Mucosa of descending colon (tissue), 3 donors: ENCODE measurements at regions not wholly inside any gene's neighbourhood (a gene's known extent, or its start where the extent isn't known, plus 50 kb on each side); places are given as distances from the start of the nearest gene placed in this dataset.

Experiments used
- ATAC-seq: fragments of 200-7000 bp; cut with Tn5 transposase; one replicate; pipeline ENCODE4 v1.9.1; 2020; ENCODE audit warnings: mild to moderate bottlenecking, moderate library complexity
- DNase-seq, 3 donors: peaks; one replicate each; pipeline ENCODE4 v3.0.0-alpha.2; 2020
- H3K36me3 ChIP-seq: fragments of 200-600 bp; one replicate; pipeline ENCODE4 v1.8.0; 2021; ENCODE audit warnings: low read depth, mild to moderate bottlenecking
- H3K4me1 ChIP-seq: fragments of 200-600 bp; one replicate; pipeline ENCODE4 v1.8.0; 2021; ENCODE audit warnings: low read depth, mild to moderate bottlenecking
- H3K4me3 ChIP-seq: fragments of 200-600 bp; one replicate; pipeline ENCODE4 v1.8.0; 2021; ENCODE audit warnings: mild to moderate bottlenecking
- H3K9me3 ChIP-seq: fragments of 200-600 bp; one replicate; pipeline ENCODE4 v1.8.0; 2021; ENCODE audit warnings: mild to moderate bottlenecking
- intact Hi-C, 2 donors: fragments of 100-400 bp; cut with DNase I in 1 of 2; cut with micrococcal nuclease in 1 of 2; formaldehyde crosslinking; loops; one replicate each; pipeline versions ENCODE4 v1.11.0 to v1.11.1; 2022; cut with DNase I, micrococcal nuclease
- TF ChIP-seq, protein P1 (sequence below): fragments of 200-600 bp; IDR thresholded peaks from one replicate; pipeline ENCODE4 v1.8.0; 2022; ENCODE audit warnings: antibody characterized with exemption, mild to moderate bottlenecking
- donor health status: DM: no; HTN: no; CAD: no; lungs with moderate emphysema.
- donor health status: DM: no; HTN: no; CAD: no.
- donor health status: DM: no; HTN: yes; CAD: no.

DNA sequence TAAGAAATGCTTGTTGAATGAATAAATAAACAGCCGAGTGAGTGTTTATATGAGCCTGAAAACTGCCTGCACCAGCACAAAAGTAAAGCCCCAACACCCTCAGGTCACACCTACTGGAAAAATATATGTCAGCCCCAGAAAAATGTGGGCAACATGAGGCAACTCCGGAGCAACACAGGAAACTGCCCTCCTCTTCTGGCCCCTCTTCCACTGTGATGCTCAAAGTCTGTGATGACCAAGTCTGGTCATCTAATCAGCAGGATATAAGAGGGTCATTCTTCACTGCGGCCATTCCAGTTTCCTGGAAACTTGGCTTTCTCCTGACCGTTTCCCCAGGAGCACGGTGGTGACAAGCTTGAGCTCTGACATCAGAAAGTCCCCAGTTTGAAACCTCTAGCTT is 159.6 kb upstream of the PZP start:
- DNase-seq (no peak), ATAC-seq (no peak)
- intact Hi-C loops = no loop called here
- Histone ChIP-seq H3K4me3 (no peak overlapping the region), H3K36me3 (no peaks in the 10 kb centered on the region), H3K4me1 (no peaks in the 10 kb centered on the region), H3K9me3 (no peaks in the 10 kb centered on the region)
- TF ChIP-seq, protein P1, sequence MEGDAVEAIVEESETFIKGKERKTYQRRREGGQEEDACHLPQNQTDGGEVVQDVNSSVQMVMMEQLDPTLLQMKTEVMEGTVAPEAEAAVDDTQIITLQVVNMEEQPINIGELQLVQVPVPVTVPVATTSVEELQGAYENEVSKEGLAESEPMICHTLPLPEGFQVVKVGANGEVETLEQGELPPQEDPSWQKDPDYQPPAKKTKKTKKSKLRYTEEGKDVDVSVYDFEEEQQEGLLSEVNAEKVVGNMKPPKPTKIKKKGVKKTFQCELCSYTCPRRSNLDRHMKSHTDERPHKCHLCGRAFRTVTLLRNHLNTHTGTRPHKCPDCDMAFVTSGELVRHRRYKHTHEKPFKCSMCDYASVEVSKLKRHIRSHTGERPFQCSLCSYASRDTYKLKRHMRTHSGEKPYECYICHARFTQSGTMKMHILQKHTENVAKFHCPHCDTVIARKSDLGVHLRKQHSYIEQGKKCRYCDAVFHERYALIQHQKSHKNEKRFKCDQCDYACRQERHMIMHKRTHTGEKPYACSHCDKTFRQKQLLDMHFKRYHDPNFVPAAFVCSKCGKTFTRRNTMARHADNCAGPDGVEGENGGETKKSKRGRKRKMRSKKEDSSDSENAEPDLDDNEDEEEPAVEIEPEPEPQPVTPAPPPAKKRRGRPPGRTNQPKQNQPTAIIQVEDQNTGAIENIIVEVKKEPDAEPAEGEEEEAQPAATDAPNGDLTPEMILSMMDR = no peak

GRCh38 chr12:9367201-9367600 is 159.0 kb upstream of the PZP start:
- intact Hi-C loops = no loop called here
- TF ChIP-seq, protein P1 = no peak
- Histone ChIP-seq H3K4me3 (no peak overlapping the region), H3K4me1 (no peaks in the 10 kb centered on the region), H3K36me3 (no peaks in the 10 kb centered on the region), H3K9me3 (no peaks in the 10 kb centered on the region)
- peak in 1 of 3 donors; percentile 3 for DNase-seq
- ATAC-seq = no peak

GRCh38 chr12:9365296-9365695 is 157.1 kb upstream of the PZP start:
- H3K9me3 ChIP-seq = no peaks in the 10 kb centered on the region
- H3K36me3 ChIP-seq = no peaks in the 10 kb centered on the region
- intact Hi-C loops = no loop called here
- TF ChIP-seq, protein P1 = no peak
- no peaks in the 10 kb centered on the region for H3K4me1 ChIP-seq
- DNase-seq = no peak
- ATAC-seq = no peak
- no peak overlapping the region for H3K4me3 ChIP-seq

GRCh38 chr12:9364224-9365176 is 156.3 kb upstream of the PZP start:
- Histone ChIP-seq H3K36me3 (no peaks in the 10 kb centered on the region), H3K4me3 (no peak overlapping the region), H3K4me1 (no peaks in the 10 kb centered on the region), H3K9me3 (no peaks in the 10 kb centered on the region)
- peak; percentile 66 for ATAC-seq
- TF ChIP-seq, protein P1 = no peak
- peak in 1 of 3 donors; percentile 8 for DNase-seq
- intact Hi-C loops = no loop called here

DNA sequence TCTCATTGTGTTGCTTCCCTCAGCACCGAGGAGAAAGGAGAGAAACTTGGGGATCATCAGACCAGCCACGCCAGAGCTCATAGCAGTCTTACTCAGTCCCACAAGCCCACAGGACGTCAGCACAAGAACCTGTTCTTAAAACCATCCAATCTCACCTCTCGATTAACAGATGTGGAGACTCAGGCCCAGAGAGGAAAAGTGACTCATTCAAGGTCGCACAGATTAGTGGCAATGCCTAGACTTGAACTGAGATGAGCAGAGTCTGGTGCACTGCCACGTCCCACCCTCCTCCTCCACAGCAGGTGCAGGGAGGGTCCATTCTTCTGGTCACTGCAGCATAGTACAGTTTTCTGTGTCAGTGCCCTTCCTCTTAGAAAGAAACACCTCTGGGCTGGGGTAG is 154.9 kb upstream of the PZP start:
- no peak overlapping the region for H3K4me3 ChIP-seq
- DNase-seq (no peak), ATAC-seq (no peak)
- H3K4me1 ChIP-seq = no peaks in the 10 kb centered on the region
- no peaks in the 10 kb centered on the region for H3K36me3 ChIP-seq
- intact Hi-C loops = no loop called here
- TF ChIP-seq, protein P1 = no peak
- H3K9me3 ChIP-seq = no peaks in the 10 kb centered on the region
